ENCODE measurements at regions not wholly inside any gene's neighbourhood (a gene's known extent, or its start where the extent isn't known, plus 50 kb on each side); places are given as distances from the start of the nearest gene placed in this dataset.
A peak's percentile ranks its signal among the peaks of the same experiment; 100 is the strongest.

GRCh38 chr21:36209626-36210171 lies 53.1 kb downstream of the DOP1B start:
- TF ChIP-seq RAD21 (IDR thresholded peaks at IDR 0.05 in 1 of 2, conservative IDR thresholded peaks at IDR 0.05 in 1 of 2; ENCODE audit: low read depth in 2 of 2, low read length in 2 of 2) (peak; percentile 85 to 88), CTCF (IDR thresholded peaks at IDR 0.05; ENCODE audit: control extremely low read depth in 1 of 3, insufficient read depth in 1 of 3, low read depth in 1 of 3, low read length in 3 of 3) (peak in 2 of 3 experiments; percentile 72 to 78; a peak in 3 of 4 replicates), CTBP2 (IDR thresholded peaks at IDR 0.05; ENCODE audit: borderline replicate concordance, insufficient read depth, insufficient read length, low read length) (no peak), CREB1 (IDR thresholded peaks at IDR 0.05) (no peak)
- 70% methylated on average over 11 of the region's 11 CpGs; no CpG with 5 or more reads in 1 of the 2 experiments for WGBS, 2 experiments (ENCODE audit: extremely low coverage in 1 of 2, insufficient coverage in 1 of 2, insufficient read length in 1 of 2, insufficient replicate concordance in 2 of 2, low coverage in 1 of 2, low lambda C conversion rate in 2 of 2, missing lambda C conversion rate in 1 of 2)
- Histone ChIP-seq H2BK120ac (replicated peaks; ENCODE audit: low read depth, low read length) (no peak overlapping the region), H4K5ac (ENCODE audit: insufficient read length, low read depth, low read length) (no peak overlapping the region), H3K4ac (replicated peaks; ENCODE audit: insufficient read length, low read depth, low read length) (no peak overlapping the region), H3K9me3 (ENCODE audit: insufficient read depth in 2 of 2, low read depth in 1 of 2, low read length in 1 of 2) (no peaks in the 10 kb centered on the region), H2BK20ac (ENCODE audit: low read length) (no peak overlapping the region), H3K27ac (ENCODE audit: low read depth, low read length) (no peak overlapping the region), H2AK5ac (ENCODE audit: low read depth, low read length) (no peak overlapping the region), H3K4me1 (replicated peaks in 1 of 4; ENCODE audit: control insufficient read depth in 3 of 4, insufficient read depth in 4 of 4, low read length in 3 of 4) (peaks cover 0 to 2% (median 0%) of the 10 kb centered on the region in 4 experiments; a peak in 1 of 7 replicates), H3K23ac (ENCODE audit: insufficient read length) (no peak overlapping the region), H2BK12ac (ENCODE audit: low read depth, low read length) (no peak overlapping the region; the same call in 1 of the 2 replicates), H3K56ac (replicated peaks; ENCODE audit: insufficient read length, low read depth, low read length) (no peak overlapping the region), H3K36me3 (ENCODE audit: control insufficient read depth in 2 of 4, insufficient read depth in 4 of 4, low read length in 3 of 4) (no peaks in the 10 kb centered on the region), H3K18ac (ENCODE audit: extremely low read depth, low read length) (no peak overlapping the region), H3K4me2 (ENCODE audit: insufficient read depth in 1 of 2, low read depth in 2 of 2, low read length in 2 of 2) (no peak overlapping the region), H3K9ac (replicated peaks in 1 of 4; ENCODE audit: extremely low read depth in 1 of 4, low read depth in 3 of 4, low read length in 3 of 4) (no peak overlapping the region), H3K27me3 (replicated peaks in 1 of 4; ENCODE audit: control insufficient read depth in 3 of 4, extremely low read depth in 1 of 4, insufficient read depth in 3 of 4, low read length in 3 of 4) (no peaks in the 10 kb centered on the region), H2AFZ (ENCODE audit: low read length) (peak overlapping the region; percentile 60; the same call in 1 of the 2 replicates), H3K4me3 (ENCODE audit: extremely low read depth in 1 of 4, insufficient read depth in 2 of 4, low read depth in 3 of 4, low read length in 4 of 4) (no peak overlapping the region), H3K79me1 (ENCODE audit: low read depth, low read length) (no peaks in the 10 kb centered on the region), H4K20me1 (replicated peaks in 1 of 2; ENCODE audit: control insufficient read depth in 1 of 2, insufficient read depth in 2 of 2, low read length in 2 of 2) (no peaks in the 10 kb centered on the region), H3K23me2 (ENCODE audit: low read depth, low read length) (no peaks in the 10 kb centered on the region), H2BK5ac (ENCODE audit: low read depth, low read length) (no peak overlapping the region), H3K79me2 (ENCODE audit: control insufficient read depth in 1 of 2, insufficient read depth in 2 of 2, low read length in 2 of 2) (no peaks in the 10 kb centered on the region), H4K8ac (ENCODE audit: extremely low read depth, insufficient read depth, low read length) (no peak overlapping the region), H3K14ac (ENCODE audit: insufficient read length) (no peak overlapping the region), H4K91ac (replicated peaks; ENCODE audit: insufficient read length, low read length) (no peak overlapping the region), H2BK15ac (ENCODE audit: low read length) (no peak overlapping the region)
- CTCF ChIA-PET (ENCODE audit: partially characterized antibody): interaction anchor here (0.5 to 4.8 kb wide), 37 partner anchors 9 to 1930 kb away, joined by 3 to 107 read pairs (median 5); partner anchors contain the start of gene CBR3
- peak in 1 of 2 experiments; percentile 70 for DNase-seq (ENCODE audit: low read depth in 1 of 2, low spot score in 2 of 2)
- FAIRE-seq: peak; percentile 98
- POLR2A ChIA-PET (ENCODE audit: partially characterized antibody): interaction anchor here (1.5 to 1.7 kb wide), 3 partner anchors 55 to 59 kb away, joined by 3 to 5 read pairs (median 4); no protein-coding TSS in a partner anchor

All from H1 (cell line).